Lung (tissue), 11 donors: ENCODE measurements at regions not wholly inside any gene's neighbourhood (a gene's known extent, or its start where the extent isn't known, plus 50 kb on each side); places are given as distances from the start of the nearest gene placed in this dataset.
A peak's percentile ranks its signal among the peaks of the same experiment; 100 is the strongest.

Experiments
- ATAC-seq: fragments of 200-7000 bp; cut with Tn5 transposase; one replicate; pipeline ENCODE4 v1.9.1; 2020; ENCODE audit warnings: moderate number of reproducible peaks; ENCODE audit not compliant: insufficient read depth, low FRiP score
- DNase-seq, 3 donors: peaks; one replicate each; pipeline ENCODE4 v3.0.0-alpha.2; 2013 to 2017
- H3K27ac ChIP-seq, 2 donors: one replicate each; pipeline ENCODE4 v1.5.1; 2013; ENCODE audit warnings: mild to moderate bottlenecking in 2 of 2, moderate library complexity in 2 of 2, control low read depth in 1 of 2, inconsistent platforms in 1 of 2, low read depth in 1 of 2, low read length in 1 of 2
- H3K27me3 ChIP-seq, 3 donors: one replicate each; pipeline ENCODE4 v1.5.1; 2013; ENCODE audit warnings: low read length in 2 of 3; ENCODE audit not compliant: control insufficient read depth in 3 of 3, insufficient read depth in 3 of 3
- H3K36me3 ChIP-seq, 4 donors: one replicate each; pipeline ENCODE4 v1.5.1; 2013; ENCODE audit warnings: low read length in 4 of 4, mild to moderate bottlenecking in 1 of 4, moderate library complexity in 1 of 4; ENCODE audit not compliant: control insufficient read depth in 4 of 4, insufficient read depth in 4 of 4
- H3K4me1 ChIP-seq, 5 donors: one replicate each; pipeline ENCODE4 v1.5.1; 2013; ENCODE audit warnings: low read length in 5 of 5, mild to moderate bottlenecking in 2 of 5, moderate library complexity in 1 of 5; ENCODE audit not compliant: control insufficient read depth in 5 of 5, insufficient read depth in 5 of 5
- H3K4me3 ChIP-seq: one replicate; pipeline ENCODE4 v1.5.1; 2013; ENCODE audit warnings: mild to moderate bottlenecking, control low read depth, moderate library complexity
- H3K9ac ChIP-seq, 2 donors: one replicate each; pipeline ENCODE4 v1.5.1; 2013; ENCODE audit warnings: low read length in 2 of 2, control low read depth in 1 of 2; ENCODE audit not compliant: insufficient read depth in 1 of 2
- H3K9me3 ChIP-seq, 4 donors: one replicate each; pipeline ENCODE4 v1.5.1; 2013; ENCODE audit warnings: low read length in 3 of 4, mild to moderate bottlenecking in 1 of 4, moderate library complexity in 1 of 4; ENCODE audit not compliant: control insufficient read depth in 4 of 4, insufficient read depth in 3 of 4
- WGBS, 2 donors: extraction: QIAGEN DNeasy Blood & Tissue Kit; methylation state at CpG; one replicate each; pipeline ENCODE4 v1.1.7; 2013; 5-methylcytosine and 5-hydroxymethylcytosine counted together
- TF ChIP-seq, protein P1 (sequence below): IDR thresholded peaks from 2 replicates; pipeline ENCODE4 v1.5.1; 2012; ENCODE audit warnings: mild to moderate bottlenecking; ENCODE audit errors: control extremely low read depth, extremely low read depth
- donor health status: control.
- donor health status: control.
- donor health status: Bipolar disorder and iron deficiency.
- donor health status: healthy.
- donor health status: DM: yes; HTN: yes; CAD: no.

DNA sequence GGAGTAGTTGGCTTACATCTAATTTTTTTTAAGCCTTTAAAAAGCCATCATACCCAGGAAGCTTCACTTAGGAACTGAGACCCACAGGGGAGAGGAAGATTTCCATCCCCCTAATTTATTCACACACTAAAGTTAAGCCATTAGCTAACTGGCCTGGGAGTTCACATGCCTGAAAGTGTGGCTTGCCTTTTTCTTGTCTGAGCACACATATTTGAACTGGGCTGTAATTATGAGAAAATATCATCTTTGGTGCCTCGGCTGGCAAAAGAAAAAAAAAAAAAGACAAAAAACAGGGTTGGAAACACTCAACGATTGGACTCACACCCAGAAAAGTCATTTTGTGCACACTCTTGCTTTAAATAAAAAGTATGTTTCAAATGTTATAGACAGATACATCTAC, 847.3 kb downstream of the MAT2B start:
- Histone ChIP-seq H3K27me3 (no peaks in the 10 kb centered on the region), H3K4me3 (no peak overlapping the region), H3K27ac (no peak overlapping the region), H3K4me1 (peaks cover 0 to 7% (median 0%) of the 10 kb centered on the region in 5 donors), H3K9me3 (no peaks in the 10 kb centered on the region), H3K9ac (no peak overlapping the region), H3K36me3 (no peaks in the 10 kb centered on the region)
- no peak for ATAC-seq
- TF ChIP-seq, protein P1, sequence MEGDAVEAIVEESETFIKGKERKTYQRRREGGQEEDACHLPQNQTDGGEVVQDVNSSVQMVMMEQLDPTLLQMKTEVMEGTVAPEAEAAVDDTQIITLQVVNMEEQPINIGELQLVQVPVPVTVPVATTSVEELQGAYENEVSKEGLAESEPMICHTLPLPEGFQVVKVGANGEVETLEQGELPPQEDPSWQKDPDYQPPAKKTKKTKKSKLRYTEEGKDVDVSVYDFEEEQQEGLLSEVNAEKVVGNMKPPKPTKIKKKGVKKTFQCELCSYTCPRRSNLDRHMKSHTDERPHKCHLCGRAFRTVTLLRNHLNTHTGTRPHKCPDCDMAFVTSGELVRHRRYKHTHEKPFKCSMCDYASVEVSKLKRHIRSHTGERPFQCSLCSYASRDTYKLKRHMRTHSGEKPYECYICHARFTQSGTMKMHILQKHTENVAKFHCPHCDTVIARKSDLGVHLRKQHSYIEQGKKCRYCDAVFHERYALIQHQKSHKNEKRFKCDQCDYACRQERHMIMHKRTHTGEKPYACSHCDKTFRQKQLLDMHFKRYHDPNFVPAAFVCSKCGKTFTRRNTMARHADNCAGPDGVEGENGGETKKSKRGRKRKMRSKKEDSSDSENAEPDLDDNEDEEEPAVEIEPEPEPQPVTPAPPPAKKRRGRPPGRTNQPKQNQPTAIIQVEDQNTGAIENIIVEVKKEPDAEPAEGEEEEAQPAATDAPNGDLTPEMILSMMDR = no peak
- DNase-seq = peak in 2 of 3 donors; percentile 8 to 13
- WGBS, 2 donors = 33 to 34% methylated on average over 2 of the region's 2 CpGs

DNA sequence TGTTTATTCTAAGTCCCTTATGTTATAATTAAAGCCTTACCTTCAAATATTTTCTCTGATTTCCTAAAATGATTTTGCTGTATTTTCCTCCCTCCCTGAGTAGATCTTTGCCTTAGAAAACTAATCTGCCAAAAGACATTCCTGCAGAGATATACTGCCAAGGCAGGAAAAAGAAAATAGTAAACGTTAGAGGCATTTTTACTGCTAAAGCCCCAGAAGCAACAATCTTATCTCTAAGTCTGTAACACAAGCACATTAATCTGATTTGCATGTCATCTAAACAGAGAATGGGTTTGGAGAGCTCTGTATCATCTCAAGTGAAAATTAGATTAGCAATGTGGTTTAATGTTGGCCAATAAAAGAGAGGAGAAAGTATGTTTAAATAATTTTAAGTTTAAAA, 847.7 kb downstream of the MAT2B start:
- WGBS, 2 donors = 23 to 24% methylated on average over 1 of the region's 1 CpG
- H3K36me3 ChIP-seq = no peaks in the 10 kb centered on the region
- ATAC-seq (no peak), DNase-seq (peak in 2 of 3 donors; percentile 10 to 23)
- no peak overlapping the region for H3K9ac ChIP-seq
- no peaks in the 10 kb centered on the region for H3K27me3 ChIP-seq
- H3K9me3 ChIP-seq = no peaks in the 10 kb centered on the region
- TF ChIP-seq, protein P1 = no peak
- no peak overlapping the region for H3K4me3 ChIP-seq
- H3K27ac ChIP-seq = no peak overlapping the region
- peaks cover 0 to 7% (median 0%) of the 10 kb centered on the region in 5 donors for H3K4me1 ChIP-seq

DNA sequence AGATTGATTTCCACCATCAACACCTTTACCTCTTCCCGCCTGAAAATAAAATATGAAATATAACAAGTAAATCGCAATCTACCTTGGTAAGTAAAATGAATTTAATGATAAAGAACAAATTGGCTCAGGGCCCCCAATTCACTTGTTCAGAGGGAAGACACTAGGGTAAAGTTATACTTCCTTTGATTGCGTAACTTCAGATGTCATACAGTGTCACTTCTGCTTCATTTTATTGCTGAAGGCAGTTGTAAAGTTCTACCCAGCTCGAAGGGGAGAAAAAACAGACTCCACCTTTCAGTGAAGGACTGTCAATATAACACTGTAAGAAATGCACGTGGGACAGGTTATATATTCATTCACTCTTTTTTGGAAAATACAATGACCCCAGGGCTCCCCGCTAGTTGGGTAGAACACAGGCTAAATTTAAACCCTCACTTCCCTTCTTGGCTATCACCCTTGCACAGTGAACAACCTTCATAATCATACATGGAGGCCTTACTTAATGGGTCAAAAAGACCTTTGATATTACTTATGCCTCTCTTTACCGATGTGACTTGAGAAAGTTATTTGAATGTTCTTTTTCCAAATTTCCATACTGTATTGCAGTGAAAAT, 848.8 kb downstream of the MAT2B start:
- Histone ChIP-seq H3K27ac (no peak overlapping the region), H3K4me1 (peaks cover 0 to 7% (median 0%) of the 10 kb centered on the region in 5 donors), H3K36me3 (no peaks in the 10 kb centered on the region), H3K9ac (no peak overlapping the region), H3K4me3 (no peak overlapping the region), H3K27me3 (no peaks in the 10 kb centered on the region), H3K9me3 (no peaks in the 10 kb centered on the region)
- no peak for DNase-seq
- 72 to 82% methylated on average over 7 of the region's 7 CpGs for WGBS, 2 donors
- no peak for ATAC-seq
- TF ChIP-seq, protein P1 = no peak
